ENCODE measurements at regions not wholly inside any gene's neighbourhood (a gene's known extent, or its start where the extent isn't known, plus 50 kb on each side); places are given as distances from the start of the nearest gene placed in this dataset.

DNA sequence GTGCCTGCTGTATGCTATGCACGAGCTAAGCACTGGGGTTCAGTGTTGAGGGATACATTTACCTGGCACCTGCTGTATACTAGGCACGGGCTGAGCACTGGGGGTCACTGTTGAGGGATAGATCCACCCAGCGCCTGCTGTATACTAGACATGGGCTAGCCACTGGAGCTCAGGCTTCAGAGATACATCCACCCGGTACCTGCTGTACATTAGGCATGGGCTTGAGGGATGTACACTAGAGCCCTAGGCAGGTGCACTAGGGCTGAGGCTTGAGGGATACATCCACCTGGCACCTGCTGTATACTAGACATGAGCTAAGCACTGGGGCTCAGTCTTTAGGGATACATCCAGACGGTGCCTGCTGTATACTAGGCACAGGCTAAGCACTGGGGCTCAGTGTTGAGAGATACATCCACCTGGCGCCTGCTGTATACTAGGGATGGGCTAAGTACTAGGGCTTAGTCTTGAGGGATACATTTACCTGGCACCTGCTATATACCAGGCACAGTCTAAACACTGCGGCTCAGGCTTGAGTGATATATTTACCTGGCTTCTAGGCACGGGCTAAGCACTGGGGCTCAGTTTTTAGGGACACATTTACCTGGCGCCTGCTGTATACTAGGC is 92.7 kb downstream of the ADRA2C start:
- TF ChIP-seq, protein P1, sequence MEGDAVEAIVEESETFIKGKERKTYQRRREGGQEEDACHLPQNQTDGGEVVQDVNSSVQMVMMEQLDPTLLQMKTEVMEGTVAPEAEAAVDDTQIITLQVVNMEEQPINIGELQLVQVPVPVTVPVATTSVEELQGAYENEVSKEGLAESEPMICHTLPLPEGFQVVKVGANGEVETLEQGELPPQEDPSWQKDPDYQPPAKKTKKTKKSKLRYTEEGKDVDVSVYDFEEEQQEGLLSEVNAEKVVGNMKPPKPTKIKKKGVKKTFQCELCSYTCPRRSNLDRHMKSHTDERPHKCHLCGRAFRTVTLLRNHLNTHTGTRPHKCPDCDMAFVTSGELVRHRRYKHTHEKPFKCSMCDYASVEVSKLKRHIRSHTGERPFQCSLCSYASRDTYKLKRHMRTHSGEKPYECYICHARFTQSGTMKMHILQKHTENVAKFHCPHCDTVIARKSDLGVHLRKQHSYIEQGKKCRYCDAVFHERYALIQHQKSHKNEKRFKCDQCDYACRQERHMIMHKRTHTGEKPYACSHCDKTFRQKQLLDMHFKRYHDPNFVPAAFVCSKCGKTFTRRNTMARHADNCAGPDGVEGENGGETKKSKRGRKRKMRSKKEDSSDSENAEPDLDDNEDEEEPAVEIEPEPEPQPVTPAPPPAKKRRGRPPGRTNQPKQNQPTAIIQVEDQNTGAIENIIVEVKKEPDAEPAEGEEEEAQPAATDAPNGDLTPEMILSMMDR (conservative IDR thresholded peaks at IDR 0.05; ENCODE audit: low read depth, low read length): no peak
- TF ChIP-seq EZH2 (IDR thresholded peaks at IDR 0.05; ENCODE audit: borderline replicate concordance, low read depth, low read length, poor library complexity, severe bottlenecking): no peak

Data from A673 (cell line).